Lower lobe of right lung (tissue), 2 donors: ENCODE measurements at regions not wholly inside any gene's neighbourhood (a gene's known extent, or its start where the extent isn't known, plus 50 kb on each side); places are given as distances from the start of the nearest gene placed in this dataset.

Source experiments
- ATAC-seq, 2 donors: fragments of 200-7000 bp; cut with Tn5 transposase; one replicate each; pipeline ENCODE4 v1.9.1; 2020 to 2022; ENCODE audit warnings: mild to moderate bottlenecking in 2 of 2, moderate library complexity in 2 of 2
- DNase-seq: peaks from one replicate; pipeline ENCODE4 v3.0.0-alpha.2; 2020
- H3K27ac ChIP-seq: fragments of 200-600 bp; one replicate; pipeline ENCODE4 v1.8.0; 2022
- H3K27me3 ChIP-seq: fragments of 200-600 bp; one replicate; pipeline ENCODE4 v1.8.0; 2022; ENCODE audit warnings: low read depth
- H3K36me3 ChIP-seq: fragments of 200-600 bp; one replicate; pipeline ENCODE4 v1.8.0; 2022; ENCODE audit warnings: mild to moderate bottlenecking
- H3K4me1 ChIP-seq: fragments of 200-600 bp; one replicate; pipeline ENCODE4 v1.8.0; 2022
- H3K4me3 ChIP-seq: fragments of 200-600 bp; one replicate; pipeline ENCODE4 v1.8.0; 2022; ENCODE audit warnings: mild to moderate bottlenecking
- H3K9me3 ChIP-seq: fragments of 200-600 bp; one replicate; pipeline ENCODE4 v1.8.0; 2022
- intact Hi-C: fragments of 100-400 bp; cut with DNase I; formaldehyde crosslinking; loops from one replicate; pipeline ENCODE4 v1.11.0; 2022
- TF ChIP-seq, protein P1 (sequence below): fragments of 200-600 bp; IDR thresholded peaks from one replicate; pipeline ENCODE4 v1.8.0; 2022; ENCODE audit warnings: antibody characterized with exemption, mild to moderate bottlenecking
- donor health status: DM: no; HTN: yes; CAD: no; lungs with severe emphysema.

DNA sequence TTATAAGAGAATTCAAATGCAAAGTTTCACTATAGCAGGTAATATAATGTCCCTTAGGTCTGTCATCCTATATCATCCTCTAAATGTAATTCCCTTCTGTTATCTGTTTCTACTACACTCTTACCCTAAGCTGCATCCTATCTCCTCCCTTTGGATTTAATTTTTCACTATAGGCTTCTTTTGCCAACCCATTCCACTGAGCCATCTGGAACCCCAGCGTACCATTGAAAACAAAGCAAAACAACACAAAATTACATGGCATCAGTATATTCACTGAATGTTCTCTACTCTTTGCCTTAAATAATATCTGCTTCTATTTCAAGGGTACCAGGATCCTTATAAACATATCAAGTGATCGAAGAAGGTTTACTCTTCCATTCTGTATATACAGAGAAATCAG lies 1530.2 kb upstream of the LRRTM3 start:
- TF ChIP-seq, protein P1, sequence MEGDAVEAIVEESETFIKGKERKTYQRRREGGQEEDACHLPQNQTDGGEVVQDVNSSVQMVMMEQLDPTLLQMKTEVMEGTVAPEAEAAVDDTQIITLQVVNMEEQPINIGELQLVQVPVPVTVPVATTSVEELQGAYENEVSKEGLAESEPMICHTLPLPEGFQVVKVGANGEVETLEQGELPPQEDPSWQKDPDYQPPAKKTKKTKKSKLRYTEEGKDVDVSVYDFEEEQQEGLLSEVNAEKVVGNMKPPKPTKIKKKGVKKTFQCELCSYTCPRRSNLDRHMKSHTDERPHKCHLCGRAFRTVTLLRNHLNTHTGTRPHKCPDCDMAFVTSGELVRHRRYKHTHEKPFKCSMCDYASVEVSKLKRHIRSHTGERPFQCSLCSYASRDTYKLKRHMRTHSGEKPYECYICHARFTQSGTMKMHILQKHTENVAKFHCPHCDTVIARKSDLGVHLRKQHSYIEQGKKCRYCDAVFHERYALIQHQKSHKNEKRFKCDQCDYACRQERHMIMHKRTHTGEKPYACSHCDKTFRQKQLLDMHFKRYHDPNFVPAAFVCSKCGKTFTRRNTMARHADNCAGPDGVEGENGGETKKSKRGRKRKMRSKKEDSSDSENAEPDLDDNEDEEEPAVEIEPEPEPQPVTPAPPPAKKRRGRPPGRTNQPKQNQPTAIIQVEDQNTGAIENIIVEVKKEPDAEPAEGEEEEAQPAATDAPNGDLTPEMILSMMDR: no peak
- Histone ChIP-seq H3K27me3 (no peaks in the 10 kb centered on the region), H3K27ac (no peak overlapping the region), H3K36me3 (no peaks in the 10 kb centered on the region), H3K4me1 (no peaks in the 10 kb centered on the region), H3K9me3 (no peaks in the 10 kb centered on the region), H3K4me3 (no peak overlapping the region)
- intact Hi-C loops: no loop called here
- DNase-seq: no peak
- no peak for ATAC-seq

DNA sequence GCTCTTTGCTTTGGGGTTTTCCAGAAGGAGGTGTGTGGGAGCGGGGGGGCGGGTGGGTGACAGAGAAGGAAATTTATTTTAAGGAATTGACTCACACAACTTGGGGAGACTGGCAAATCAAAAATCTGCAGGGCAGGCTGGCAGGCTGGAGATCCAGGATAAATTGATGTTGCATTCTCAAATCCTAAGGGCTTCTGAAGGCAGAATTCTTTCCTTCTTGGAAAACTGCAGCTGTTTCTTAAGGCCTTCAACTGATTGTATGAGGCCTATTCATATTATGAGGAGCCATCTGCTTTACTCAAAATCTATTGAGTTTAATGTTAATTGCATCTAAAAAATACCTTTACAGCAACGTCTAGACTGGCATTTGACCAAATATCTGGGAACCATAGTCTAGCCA lies 1528.8 kb upstream of the LRRTM3 start:
- Histone ChIP-seq H3K36me3 (no peaks in the 10 kb centered on the region), H3K27me3 (no peaks in the 10 kb centered on the region), H3K9me3 (no peaks in the 10 kb centered on the region), H3K27ac (no peak overlapping the region), H3K4me3 (no peak overlapping the region), H3K4me1 (no peaks in the 10 kb centered on the region)
- TF ChIP-seq, protein P1: no peak
- intact Hi-C loops: no loop called here
- no peak for ATAC-seq
- DNase-seq: no peak

DNA sequence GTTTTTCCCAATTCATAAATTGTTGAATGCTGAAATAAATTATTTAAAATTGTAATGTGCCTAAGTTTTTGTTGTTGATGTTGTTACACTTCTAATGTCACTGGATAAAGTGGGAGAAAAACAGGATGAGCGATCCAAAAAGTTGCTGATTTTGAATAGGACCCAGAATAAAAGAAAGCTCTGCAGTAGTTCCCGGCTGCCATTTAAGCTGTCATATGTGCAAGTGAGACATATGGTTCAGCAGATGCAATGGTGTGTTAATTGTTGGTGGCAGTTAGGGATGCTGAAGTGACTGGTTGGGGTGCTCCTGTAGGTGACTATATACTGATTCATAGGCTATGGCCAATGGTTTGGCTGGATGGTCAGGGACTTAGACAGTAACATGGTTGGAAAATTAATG lies 1517.4 kb upstream of the LRRTM3 start:
- Histone ChIP-seq H3K4me3 (no peak overlapping the region), H3K36me3 (no peaks in the 10 kb centered on the region), H3K4me1 (no peaks in the 10 kb centered on the region), H3K27me3 (no peaks in the 10 kb centered on the region), H3K9me3 (no peaks in the 10 kb centered on the region), H3K27ac (no peak overlapping the region)
- ATAC-seq (no peak), DNase-seq (no peak)
- intact Hi-C loops: no loop called here
- TF ChIP-seq, protein P1: no peak

DNA sequence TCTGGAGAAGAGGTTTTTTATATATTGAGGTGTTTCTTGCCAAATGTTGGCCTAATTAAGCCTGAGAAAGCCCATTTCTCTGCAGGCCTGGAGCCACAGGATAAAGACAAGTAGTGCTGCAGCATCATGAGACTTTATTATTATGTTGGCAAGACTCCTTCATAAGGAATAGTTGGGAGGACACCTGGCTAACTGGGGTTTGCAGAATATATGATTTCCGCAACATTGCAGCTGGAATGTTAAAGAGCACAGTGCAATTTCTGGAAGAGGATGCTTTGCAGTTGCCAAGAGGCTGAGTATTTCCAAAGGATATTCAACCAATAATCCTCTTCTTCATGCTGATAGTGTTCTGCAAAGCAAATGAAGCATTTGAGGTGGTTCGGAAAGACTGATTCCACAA lies 1512.8 kb upstream of the LRRTM3 start:
- H3K36me3 ChIP-seq: no peaks in the 10 kb centered on the region
- no peaks in the 10 kb centered on the region for H3K4me1 ChIP-seq
- H3K4me3 ChIP-seq: no peak overlapping the region
- no peaks in the 10 kb centered on the region for H3K27me3 ChIP-seq
- DNase-seq: no peak
- no peak for ATAC-seq
- intact Hi-C loops: no loop called here
- H3K27ac ChIP-seq: no peak overlapping the region
- TF ChIP-seq, protein P1: no peak
- H3K9me3 ChIP-seq: no peaks in the 10 kb centered on the region

DNA sequence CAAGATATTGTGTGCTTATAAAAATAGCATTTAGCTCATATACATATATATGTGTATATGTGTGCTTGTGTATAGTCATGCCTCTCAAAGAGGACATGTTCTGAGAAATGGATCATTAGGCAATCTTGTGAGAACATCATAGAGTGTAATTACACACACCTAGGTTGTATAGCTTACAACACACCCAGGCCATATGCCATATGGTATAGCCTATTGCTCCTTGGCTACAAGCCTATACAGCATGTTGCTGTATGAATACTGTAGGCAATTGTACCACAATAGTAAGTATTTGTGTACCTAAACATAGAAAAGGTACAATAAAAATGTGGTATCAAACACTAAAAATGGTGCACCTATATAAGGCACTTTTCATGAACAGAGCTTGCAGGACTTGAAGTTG lies 1510.5 kb upstream of the LRRTM3 start:
- DNase-seq (no peak), ATAC-seq (no peak)
- Histone ChIP-seq H3K27ac (no peak overlapping the region), H3K9me3 (no peaks in the 10 kb centered on the region), H3K27me3 (no peaks in the 10 kb centered on the region), H3K4me1 (no peaks in the 10 kb centered on the region), H3K36me3 (no peaks in the 10 kb centered on the region), H3K4me3 (no peak overlapping the region)
- TF ChIP-seq, protein P1: no peak
- intact Hi-C loops: no loop called here

DNA sequence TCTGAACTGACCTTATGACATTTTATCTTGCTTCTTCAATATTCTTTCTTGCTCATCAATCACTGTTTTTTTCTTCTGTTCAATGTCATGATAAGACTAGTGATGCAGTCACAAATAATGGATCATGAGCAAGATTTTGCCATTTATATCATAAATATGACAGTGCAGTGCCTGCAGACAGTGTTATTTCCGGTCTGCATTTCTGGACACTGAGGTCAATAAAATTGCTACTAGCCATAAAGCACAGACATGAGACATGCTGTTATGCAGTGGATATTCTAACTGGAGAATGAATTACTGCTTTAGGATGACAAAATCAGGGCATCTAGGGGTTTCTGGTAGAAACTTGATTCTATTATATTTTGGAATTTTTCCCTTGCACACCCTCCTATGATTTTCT lies 1509.7 kb upstream of the LRRTM3 start:
- Histone ChIP-seq H3K4me1 (no peaks in the 10 kb centered on the region), H3K4me3 (no peak overlapping the region), H3K36me3 (no peaks in the 10 kb centered on the region), H3K27me3 (no peaks in the 10 kb centered on the region), H3K27ac (no peak overlapping the region), H3K9me3 (no peaks in the 10 kb centered on the region)
- TF ChIP-seq, protein P1: no peak
- no peak for ATAC-seq
- DNase-seq: no peak
- intact Hi-C loops: no loop called here
